ACHN (cell line): ENCODE measurements at regions not wholly inside any gene's neighbourhood (a gene's known extent, or its start where the extent isn't known, plus 50 kb on each side); places are given as distances from the start of the nearest gene placed in this dataset.

Experiments used
- DNase-seq: peaks from one replicate; pipeline ENCODE4 v3.0.0-alpha.2; 2015
- in situ Hi-C: cut with HindIII; loops from 2 replicates; pipeline ENCODE4 v1.10.0; 2017; ENCODE audit warnings: low sequenced_read_pairs, low pct_ligation_motif_present, low pct_unique_long_range_greater_than_20kb

DNA sequence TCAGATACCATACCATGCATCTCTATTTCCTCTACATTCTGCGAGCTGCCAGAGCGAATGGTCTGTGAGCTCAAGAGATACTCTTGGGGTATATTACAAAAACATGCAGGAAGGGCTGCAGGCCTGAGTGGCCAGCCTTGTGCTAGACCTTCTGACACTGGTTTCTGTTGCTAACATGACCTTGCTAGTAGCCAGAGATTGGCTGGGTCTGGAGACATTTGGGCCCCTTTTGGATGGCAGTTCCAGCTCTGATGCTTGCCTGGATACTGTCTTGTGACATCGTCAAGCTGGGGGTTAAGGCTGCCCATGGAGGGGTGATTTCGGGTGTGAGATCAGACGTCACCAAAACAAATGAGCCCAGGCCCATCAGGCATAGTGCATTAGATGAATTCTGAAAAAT is 56.1 kb upstream of the FSTL4 start:
- no peak for DNase-seq
- in situ Hi-C loops: no loop called here

DNA sequence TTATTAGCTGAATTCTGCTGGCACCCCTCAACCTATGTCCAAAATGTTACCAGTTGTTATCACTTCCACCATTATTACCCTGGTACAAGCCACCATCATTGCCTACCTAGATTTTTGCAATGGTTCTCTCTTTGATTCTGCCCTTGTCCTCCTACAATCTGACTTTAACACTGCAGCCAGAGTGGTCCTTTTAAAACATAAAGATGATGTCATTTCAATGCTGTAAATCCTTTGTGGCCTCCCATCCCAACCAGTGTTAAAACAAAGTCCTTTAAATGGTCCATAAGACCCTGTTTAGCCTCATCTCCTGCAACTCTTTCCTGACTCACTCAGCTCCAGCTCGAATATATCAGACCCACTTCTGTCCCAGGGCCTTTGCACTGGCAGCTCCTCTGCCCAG is 54.9 kb upstream of the FSTL4 start:
- in situ Hi-C loops: no loop called here
- no peak for DNase-seq

DNA sequence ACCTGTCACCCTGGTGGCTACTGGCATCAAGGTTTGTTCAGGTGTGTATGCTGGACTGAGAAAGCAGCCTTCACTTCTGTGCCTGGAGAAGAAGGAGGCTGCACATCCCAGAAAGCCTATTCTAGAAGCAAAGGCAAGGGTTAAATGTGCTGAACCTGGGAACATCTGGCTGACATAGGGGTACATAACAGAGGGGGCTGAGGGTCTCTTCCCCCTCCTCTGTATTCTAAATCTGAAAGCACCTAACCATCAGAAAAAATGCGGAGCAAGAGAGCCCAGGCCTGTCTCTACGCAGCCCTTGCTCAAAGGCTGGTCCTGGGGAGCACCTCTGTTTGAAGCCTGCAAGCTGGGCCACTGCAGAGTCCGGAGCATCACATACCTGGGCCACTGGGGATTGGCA is 53.2 kb upstream of the FSTL4 start:
- in situ Hi-C loops: no loop called here
- DNase-seq: no peak

GRCh38 chr5:133664422-133664821 is 52.1 kb upstream of the FSTL4 start:
- in situ Hi-C loops: no loop called here
- peak; percentile 22 for DNase-seq

GRCh38 chr5:133663397-133664054 is 51.2 kb upstream of the FSTL4 start:
- in situ Hi-C loops: no loop called here
- DNase-seq: no peak

GRCh38 chr5:133662578-133662977 is 50.2 kb upstream of the FSTL4 start:
- no peak for DNase-seq
- in situ Hi-C loops: no loop called here
